Parathyroid adenoma (tissue), 2 donors: ENCODE measurements at regions not wholly inside any gene's neighbourhood (a gene's known extent, or its start where the extent isn't known, plus 50 kb on each side); places are given as distances from the start of the nearest gene placed in this dataset.

Experiments used
- H2AFZ ChIP-seq: fragments of 300-600 bp; sonication (generic); one replicate; pipeline ENCODE4 v1.7.0; 2017; ENCODE audit warnings: antibody characterized with exemption, mild to moderate bottlenecking
- H3K27ac ChIP-seq: fragments of 300-600 bp; sonication (generic); one replicate; pipeline ENCODE4 v1.7.0; 2017
- H3K27me3 ChIP-seq: fragments of 300-600 bp; sonication (generic); one replicate; pipeline ENCODE4 v1.7.0; 2017; ENCODE audit warnings: low read length; ENCODE audit not compliant: control insufficient read depth, insufficient read depth
- H3K36me3 ChIP-seq: fragments of 300-600 bp; sonication (generic); one replicate; pipeline ENCODE4 v1.7.0; 2017; ENCODE audit warnings: low read length; ENCODE audit not compliant: control insufficient read depth, insufficient read depth
- H3K4me1 ChIP-seq: fragments of 300-600 bp; sonication (generic); one replicate; pipeline ENCODE4 v1.7.0; 2017; ENCODE audit warnings: control low read depth
- H3K4me2 ChIP-seq: fragments of 300-600 bp; sonication (generic); one replicate; pipeline ENCODE4 v1.7.0; 2017; ENCODE audit warnings: low read length
- H3K4me3 ChIP-seq: fragments of 300-600 bp; sonication (generic); one replicate; pipeline ENCODE4 v1.7.0; 2017; ENCODE audit warnings: low read depth, low read length
- H3K79me2 ChIP-seq: fragments of 300-600 bp; sonication (generic); one replicate; pipeline ENCODE4 v1.7.0; 2017; ENCODE audit warnings: control low read depth
- H3K9ac ChIP-seq: fragments of 300-600 bp; sonication (generic); one replicate; pipeline ENCODE4 v1.7.0; 2017; ENCODE audit warnings: mild to moderate bottlenecking
- H3K9me3 ChIP-seq: fragments of 300-600 bp; sonication (generic); one replicate; pipeline ENCODE4 v1.7.0; 2017; ENCODE audit warnings: low read length; ENCODE audit not compliant: control insufficient read depth
- TF ChIP-seq, protein P1 (sequence below): fragments of 300-600 bp; sonication (generic); IDR thresholded peaks from one replicate; pipeline ENCODE4 v1.7.0; 2017; ENCODE audit warnings: antibody characterized with exemption, mild to moderate bottlenecking
- donor health status: primary hyperparathyroidism.

- no peaks in the 10 kb centered on the region for H3K79me2 ChIP-seq
- H3K4me1 ChIP-seq = no peaks in the 10 kb centered on the region
- no peak overlapping the region for H3K9ac ChIP-seq
- TF ChIP-seq, protein P1, sequence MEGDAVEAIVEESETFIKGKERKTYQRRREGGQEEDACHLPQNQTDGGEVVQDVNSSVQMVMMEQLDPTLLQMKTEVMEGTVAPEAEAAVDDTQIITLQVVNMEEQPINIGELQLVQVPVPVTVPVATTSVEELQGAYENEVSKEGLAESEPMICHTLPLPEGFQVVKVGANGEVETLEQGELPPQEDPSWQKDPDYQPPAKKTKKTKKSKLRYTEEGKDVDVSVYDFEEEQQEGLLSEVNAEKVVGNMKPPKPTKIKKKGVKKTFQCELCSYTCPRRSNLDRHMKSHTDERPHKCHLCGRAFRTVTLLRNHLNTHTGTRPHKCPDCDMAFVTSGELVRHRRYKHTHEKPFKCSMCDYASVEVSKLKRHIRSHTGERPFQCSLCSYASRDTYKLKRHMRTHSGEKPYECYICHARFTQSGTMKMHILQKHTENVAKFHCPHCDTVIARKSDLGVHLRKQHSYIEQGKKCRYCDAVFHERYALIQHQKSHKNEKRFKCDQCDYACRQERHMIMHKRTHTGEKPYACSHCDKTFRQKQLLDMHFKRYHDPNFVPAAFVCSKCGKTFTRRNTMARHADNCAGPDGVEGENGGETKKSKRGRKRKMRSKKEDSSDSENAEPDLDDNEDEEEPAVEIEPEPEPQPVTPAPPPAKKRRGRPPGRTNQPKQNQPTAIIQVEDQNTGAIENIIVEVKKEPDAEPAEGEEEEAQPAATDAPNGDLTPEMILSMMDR = no peak
- no peaks in the 10 kb centered on the region for H3K36me3 ChIP-seq
- H3K27me3 ChIP-seq = no peaks in the 10 kb centered on the region
- no peak overlapping the region for H3K4me2 ChIP-seq
- no peak overlapping the region for H3K4me3 ChIP-seq
- no peak overlapping the region for H2AFZ ChIP-seq
- no peaks in the 10 kb centered on the region for H3K9me3 ChIP-seq
- no peak overlapping the region for H3K27ac ChIP-seq
Measured at GRCh38 chr14:41380017-41380416, 226.7 kb upstream of the LRFN5 start.

DNA sequence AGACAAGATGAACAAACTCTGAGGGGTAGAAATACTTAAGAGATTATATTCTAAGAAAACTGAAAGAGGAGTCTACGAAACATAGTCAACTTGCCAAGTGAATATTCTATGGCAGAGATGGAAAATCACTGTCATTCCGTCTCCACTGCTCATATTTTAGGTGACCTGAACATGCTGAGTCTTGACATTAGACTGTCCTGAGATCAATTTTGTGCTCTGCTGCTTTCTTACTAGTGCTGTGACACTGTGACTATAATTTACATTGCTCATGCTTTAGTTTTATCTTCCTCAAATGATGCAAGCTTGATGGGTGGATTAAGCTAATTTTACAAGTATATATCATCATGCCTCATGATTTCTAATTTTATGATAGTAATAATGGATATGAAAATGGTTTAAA is 228.2 kb upstream of the LRFN5 start:
- no peak overlapping the region for H3K27ac ChIP-seq
- TF ChIP-seq, protein P1 = no peak
- H3K27me3 ChIP-seq = no peaks in the 10 kb centered on the region
- no peak overlapping the region for H3K9ac ChIP-seq
- no peaks in the 10 kb centered on the region for H3K4me1 ChIP-seq
- H3K79me2 ChIP-seq = no peaks in the 10 kb centered on the region
- H3K4me3 ChIP-seq = no peak overlapping the region
- no peak overlapping the region for H2AFZ ChIP-seq
- no peak overlapping the region for H3K4me2 ChIP-seq
- H3K36me3 ChIP-seq = no peaks in the 10 kb centered on the region
- no peaks in the 10 kb centered on the region for H3K9me3 ChIP-seq

DNA sequence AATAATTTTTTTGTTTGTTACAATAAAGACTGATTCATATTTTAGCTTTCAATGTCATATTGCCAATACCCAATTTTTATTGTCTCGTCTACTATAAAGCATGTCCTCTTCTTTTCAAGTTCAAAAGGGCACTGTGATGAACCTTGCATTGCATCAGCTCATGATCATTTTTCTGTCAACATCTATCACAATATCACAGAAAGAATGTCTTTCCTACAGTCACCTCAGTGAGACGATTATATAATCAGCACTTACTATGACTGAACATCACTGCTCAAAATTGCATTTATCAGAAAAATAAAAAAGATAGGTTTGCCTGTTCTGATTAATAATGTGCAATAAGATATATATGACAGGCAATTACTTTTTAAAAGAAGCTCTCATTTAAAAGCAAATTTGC is 228.7 kb upstream of the LRFN5 start:
- Histone ChIP-seq H3K9ac (no peak overlapping the region), H3K4me1 (no peaks in the 10 kb centered on the region), H3K4me3 (no peak overlapping the region), H3K27ac (no peak overlapping the region), H3K27me3 (no peaks in the 10 kb centered on the region), H3K9me3 (no peaks in the 10 kb centered on the region), H3K36me3 (no peaks in the 10 kb centered on the region), H2AFZ (no peak overlapping the region), H3K79me2 (no peaks in the 10 kb centered on the region), H3K4me2 (no peak overlapping the region)
- TF ChIP-seq, protein P1 = no peak

- Histone ChIP-seq H3K4me1 (no peaks in the 10 kb centered on the region), H3K9me3 (no peaks in the 10 kb centered on the region), H3K27ac (no peak overlapping the region), H3K9ac (no peak overlapping the region), H3K4me2 (no peak overlapping the region), H2AFZ (no peak overlapping the region), H3K4me3 (no peak overlapping the region), H3K79me2 (no peaks in the 10 kb centered on the region), H3K27me3 (no peaks in the 10 kb centered on the region), H3K36me3 (no peaks in the 10 kb centered on the region)
- TF ChIP-seq, protein P1 = no peak
Measured at GRCh38 chr14:41374092-41374491, 232.6 kb upstream of the LRFN5 start.

DNA sequence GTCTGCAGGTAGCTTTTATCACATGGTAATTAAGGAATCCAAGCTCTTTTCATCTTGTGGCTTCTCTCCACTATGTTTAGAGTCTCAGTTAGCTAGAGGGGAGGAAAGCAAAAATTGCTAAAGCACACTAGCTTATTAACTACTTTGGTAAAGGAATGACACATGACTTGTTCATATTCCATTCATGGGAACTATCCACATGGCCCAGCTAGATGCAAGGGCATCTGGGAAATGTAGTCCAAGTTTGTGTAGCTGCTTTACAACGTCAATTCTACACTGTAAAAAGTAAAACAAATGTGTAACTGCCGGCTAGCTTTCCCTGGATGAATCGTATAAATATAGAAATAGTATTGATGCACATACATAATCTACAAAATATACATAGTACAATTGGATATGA is 244.5 kb upstream of the LRFN5 start:
- Histone ChIP-seq H3K27me3 (no peaks in the 10 kb centered on the region), H3K36me3 (no peaks in the 10 kb centered on the region), H3K4me1 (no peaks in the 10 kb centered on the region), H3K27ac (no peak overlapping the region), H3K9me3 (no peaks in the 10 kb centered on the region), H3K4me3 (no peak overlapping the region), H3K4me2 (no peak overlapping the region), H3K9ac (no peak overlapping the region), H3K79me2 (no peaks in the 10 kb centered on the region), H2AFZ (no peak overlapping the region)
- TF ChIP-seq, protein P1 = no peak
